HG02973 (cell line): ENCODE measurements at regions not wholly inside any gene's neighbourhood (a gene's known extent, or its start where the extent isn't known, plus 50 kb on each side); places are given as distances from the start of the nearest gene placed in this dataset.

ENCODE experiments used
- ATAC-seq: cut with Tn5 transposase; IDR thresholded peaks from one replicate; pipeline ENCODE4 v1.9.1; 2021; ENCODE audit warnings: moderate library complexity; ENCODE audit not compliant: unreplicated experiment

GRCh38 chr6:164337925-164338397 lies 923.4 kb downstream of the QKI start:
- no peak for ATAC-seq

GRCh38 chr6:164337024-164337924 lies 922.8 kb downstream of the QKI start:
- no peak for ATAC-seq

- no peak for ATAC-seq
Measured at GRCh38 chr6:164336455-164336854, 921.9 kb downstream of the QKI start.

- no peak for ATAC-seq
Measured at GRCh38 chr6:164331026-164331425, 916.5 kb downstream of the QKI start.

- no peak for ATAC-seq
Measured at GRCh38 chr6:164325168-164325567, 910.6 kb downstream of the QKI start.

GRCh38 chr6:164322533-164322932 lies 908.0 kb downstream of the QKI start:
- no peak for ATAC-seq

- ATAC-seq: no peak
Measured at GRCh38 chr6:164321297-164321696, 906.8 kb downstream of the QKI start.

- ATAC-seq: no peak
Measured at GRCh38 chr6:164315376-164315775, 900.9 kb downstream of the QKI start.

- no peak for ATAC-seq
Measured at GRCh38 chr6:164308339-164308738, 893.8 kb downstream of the QKI start.

GRCh38 chr6:164303102-164303964 lies 888.8 kb downstream of the QKI start:
- ATAC-seq: no peak

- no peak for ATAC-seq
Measured at GRCh38 chr6:164296411-164296810, 881.9 kb downstream of the QKI start.

- ATAC-seq: no peak
Measured at GRCh38 chr6:164294047-164294784, 879.7 kb downstream of the QKI start.

- ATAC-seq: no peak
Measured at GRCh38 chr6:164291224-164291623, 876.7 kb downstream of the QKI start.

- no peak for ATAC-seq
Measured at GRCh38 chr6:164290101-164290500, 875.6 kb downstream of the QKI start.

- ATAC-seq: no peak
Measured at GRCh38 chr6:164286011-164286410, 871.5 kb downstream of the QKI start.

- ATAC-seq: no peak
Measured at GRCh38 chr6:164283574-164283973, 869.1 kb downstream of the QKI start.

GRCh38 chr6:164276211-164276610 lies 861.7 kb downstream of the QKI start:
- ATAC-seq: no peak

- ATAC-seq: no peak
Measured at GRCh38 chr6:164275773-164276172, 861.3 kb downstream of the QKI start.

- ATAC-seq: no peak
Measured at GRCh38 chr6:164274493-164274892, 860.0 kb downstream of the QKI start.

GRCh38 chr6:164273491-164273890 lies 859.0 kb downstream of the QKI start:
- ATAC-seq: no peak

GRCh38 chr6:164266851-164267250 lies 852.3 kb downstream of the QKI start:
- ATAC-seq: no peak
